ENCODE measurements at regions not wholly inside any gene's neighbourhood (a gene's known extent, or its start where the extent isn't known, plus 50 kb on each side); places are given as distances from the start of the nearest gene placed in this dataset.
"Not testable (repeated sequence)": the region's sequence is repeated elsewhere in the genome, so short reads cannot be mapped to it uniquely, and the experiment has no call there.

DNA sequence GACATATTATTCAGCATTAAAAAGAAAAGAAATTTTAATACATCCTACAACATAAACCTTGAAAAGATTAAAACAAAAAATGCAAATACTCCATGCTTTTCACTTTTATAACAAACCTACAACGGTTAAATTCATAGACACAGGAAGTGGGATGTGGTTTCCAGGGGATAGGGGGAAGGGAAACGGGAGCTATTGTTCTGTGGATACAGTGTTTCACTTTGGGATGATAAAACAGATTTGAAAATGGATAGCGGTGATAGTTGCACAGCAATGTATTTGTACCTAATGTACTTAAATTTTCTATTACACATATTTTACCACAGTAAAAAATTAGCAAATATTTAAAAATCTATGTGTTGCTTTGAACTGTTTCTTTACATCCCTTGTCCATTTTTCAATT, 368.0 kb downstream of the CDY2B start:
- not testable (repeated sequence) for DNase-seq (ENCODE audit: low spot score)

DNA sequence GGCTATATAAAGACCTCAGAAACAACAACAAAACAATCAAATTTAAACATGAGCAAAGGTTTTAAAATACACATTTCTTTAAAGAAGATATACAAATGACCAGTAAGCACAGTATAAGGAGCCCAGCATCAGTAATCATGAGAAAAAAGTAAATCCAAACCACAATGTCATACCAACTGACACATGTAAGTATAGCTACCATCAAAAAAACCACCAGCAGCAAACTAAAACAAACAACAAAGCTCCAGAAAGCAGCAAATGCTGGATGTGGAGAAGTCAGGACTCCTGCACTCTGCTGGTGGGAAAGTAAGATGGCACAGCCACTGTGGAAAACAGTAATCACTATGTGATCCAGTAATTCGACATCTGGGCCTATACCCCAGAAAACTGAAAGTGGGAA, 368.5 kb downstream of the CDY2B start:
- DNase-seq (ENCODE audit: low spot score) = not testable (repeated sequence)

DNA sequence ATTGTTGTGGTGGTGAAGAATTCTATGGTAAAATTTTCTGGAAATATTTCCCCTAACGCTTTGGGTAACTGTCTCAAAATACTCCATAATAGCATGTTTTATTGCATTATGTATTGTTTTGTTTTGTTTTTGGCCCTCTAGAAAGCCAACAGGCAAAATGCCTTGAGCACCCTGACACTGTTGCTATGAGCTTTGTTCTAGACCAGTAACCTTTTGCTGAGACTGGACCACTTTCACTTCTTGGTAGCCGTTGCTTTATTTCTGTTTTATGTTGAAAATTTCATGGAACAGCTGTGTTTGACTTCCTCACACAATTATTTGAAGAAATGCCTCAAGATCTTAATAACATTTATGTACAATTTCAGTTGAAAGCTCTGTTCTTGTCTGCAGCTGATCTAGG, 374.2 kb downstream of the CDY2B start:
- not testable (repeated sequence) for DNase-seq (ENCODE audit: low spot score)

DNA sequence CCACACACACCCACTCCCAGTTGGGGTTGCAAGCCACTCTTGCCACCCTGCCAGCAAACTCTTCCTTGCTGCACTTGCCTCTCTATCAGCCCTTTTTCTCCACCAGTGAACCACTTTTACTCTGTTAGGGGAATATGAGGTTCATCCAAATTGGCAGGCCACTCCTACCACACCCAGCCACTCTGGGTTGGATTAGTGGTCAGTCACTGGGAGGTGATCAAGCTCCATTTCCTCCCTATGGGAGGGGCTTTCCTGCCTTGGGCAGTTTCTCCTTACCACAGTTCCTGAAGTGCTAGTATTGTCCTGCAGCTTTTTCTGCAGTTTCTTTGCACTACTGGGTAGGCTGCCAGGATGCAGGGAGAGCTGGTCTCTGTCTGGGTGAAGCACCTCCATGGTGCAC, 395.3 kb downstream of the CDY2B start:
- DNase-seq (ENCODE audit: low spot score) = not testable (repeated sequence)

DNA sequence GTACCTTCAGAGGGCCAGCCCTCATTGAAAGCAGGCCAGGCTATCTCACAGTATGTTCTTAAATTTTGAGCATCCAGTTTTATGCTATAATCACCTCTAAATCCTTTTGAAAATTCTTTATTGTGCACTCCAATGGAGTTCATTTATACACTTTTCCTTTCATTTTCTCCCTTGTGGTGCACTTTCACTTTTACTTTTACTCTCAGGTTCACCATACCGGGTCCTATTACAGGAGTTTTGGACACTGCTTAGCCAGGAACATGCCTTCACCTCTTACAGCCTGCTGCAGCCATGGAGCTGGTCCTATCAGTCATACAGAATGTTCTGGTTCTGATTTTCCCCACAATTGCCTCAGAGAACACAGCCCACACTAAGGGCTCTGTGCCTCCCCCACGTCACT, 395.9 kb downstream of the CDY2B start:
- DNase-seq (ENCODE audit: low spot score) = not testable (repeated sequence)

DNA sequence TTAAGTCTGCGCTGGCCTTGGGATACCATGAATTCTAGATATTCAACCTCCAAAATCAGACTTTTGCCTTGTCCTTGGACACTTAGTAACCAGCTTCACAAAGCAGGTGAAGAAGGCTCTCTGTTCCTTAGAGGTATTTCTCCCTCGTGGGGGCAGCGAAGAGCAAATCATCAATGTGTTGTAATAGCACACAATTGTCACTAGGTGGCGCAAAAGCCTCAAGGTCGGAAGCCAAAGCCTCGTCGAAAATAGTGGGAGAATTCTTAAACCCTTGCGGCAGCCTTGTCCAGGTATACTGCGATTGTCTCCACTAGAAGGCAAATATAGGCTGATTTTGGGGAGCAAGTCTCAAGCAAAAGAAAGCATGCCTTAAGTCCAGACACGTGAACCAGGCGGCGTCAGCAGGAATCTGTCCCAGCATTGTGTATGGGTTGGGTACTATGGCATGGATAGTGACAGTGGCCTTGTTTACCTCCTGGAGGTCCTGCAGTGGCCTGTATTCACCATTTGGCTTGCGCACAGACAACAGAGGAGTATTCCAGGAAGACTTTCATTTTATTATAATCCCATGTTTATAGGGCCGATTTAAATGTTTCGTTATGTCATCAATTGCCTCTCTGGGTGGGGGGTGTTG, 398.5 kb downstream of the CDY2B start:
- not testable (repeated sequence) for DNase-seq (ENCODE audit: low spot score)

DNA sequence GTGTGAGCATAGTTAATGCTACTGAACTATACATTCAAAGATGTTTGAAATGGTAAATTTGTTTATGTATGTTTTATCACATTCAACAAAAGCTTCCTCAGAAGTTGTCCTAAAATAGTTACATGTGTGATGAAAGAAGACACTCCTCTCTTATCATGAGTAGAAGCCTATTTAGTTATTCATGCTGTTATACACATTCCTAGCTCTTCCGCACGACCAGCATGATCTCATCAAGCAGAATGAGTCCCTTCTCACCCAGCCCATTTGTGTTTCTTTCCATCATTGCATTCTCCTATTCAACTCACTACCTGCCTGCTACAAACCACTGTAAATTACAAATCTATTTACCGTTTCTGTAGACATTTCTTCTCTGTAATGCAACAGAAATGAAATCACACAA, 408.0 kb downstream of the CDY2B start:
- DNase-seq (ENCODE audit: low spot score) = not testable (repeated sequence)

DNA sequence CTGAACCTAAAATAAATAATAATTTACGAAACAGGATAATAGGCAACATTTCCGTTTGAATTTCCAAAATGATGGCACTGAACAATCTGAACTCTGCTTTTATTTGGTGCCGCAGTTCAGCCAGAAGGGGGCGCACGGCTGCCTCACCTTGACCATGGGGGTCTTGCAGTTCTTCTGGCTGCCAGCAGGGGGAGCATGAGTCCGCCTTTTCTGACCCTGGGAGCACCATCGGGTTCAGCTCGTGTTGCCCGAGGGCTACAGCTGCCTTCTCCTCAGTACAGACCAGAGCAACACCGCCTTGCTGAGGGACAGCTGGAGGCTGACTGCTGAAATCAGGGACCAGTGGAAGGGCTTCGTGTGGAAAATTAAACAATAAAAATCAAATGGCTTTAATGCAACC, 420.3 kb downstream of the CDY2B start:
- DNase-seq (ENCODE audit: low spot score) = not testable (repeated sequence)

DNA sequence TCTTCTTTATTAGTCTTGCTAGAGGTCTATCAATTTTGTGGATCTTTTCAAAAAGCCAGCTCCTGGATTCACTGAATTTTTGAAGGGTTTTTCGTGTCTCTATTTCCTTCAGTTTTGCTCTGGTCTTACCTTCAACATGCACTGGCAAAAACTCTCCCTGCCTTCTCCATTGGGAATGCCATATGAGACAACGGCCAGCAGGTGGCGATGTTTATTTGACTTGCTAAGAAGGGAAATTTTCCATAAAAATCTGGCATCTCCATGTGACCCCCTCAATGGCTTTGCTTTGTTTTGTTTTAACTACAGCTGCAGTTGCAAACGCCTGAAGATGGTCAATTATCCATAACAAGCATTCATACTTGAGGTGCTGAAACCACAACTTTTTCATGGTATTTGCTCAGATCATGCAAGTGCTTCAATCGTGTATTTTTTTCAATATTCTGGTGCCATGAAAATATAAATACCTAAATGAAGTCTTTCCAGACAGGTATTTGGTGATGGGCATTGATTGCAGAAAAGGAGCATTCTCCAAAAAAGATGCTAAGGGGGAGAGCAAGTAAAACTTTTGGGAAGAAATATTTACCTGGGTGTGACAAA, 449.4 kb downstream of the CDY2B start:
- DNase-seq (ENCODE audit: low spot score) = peak; percentile 33

DNA sequence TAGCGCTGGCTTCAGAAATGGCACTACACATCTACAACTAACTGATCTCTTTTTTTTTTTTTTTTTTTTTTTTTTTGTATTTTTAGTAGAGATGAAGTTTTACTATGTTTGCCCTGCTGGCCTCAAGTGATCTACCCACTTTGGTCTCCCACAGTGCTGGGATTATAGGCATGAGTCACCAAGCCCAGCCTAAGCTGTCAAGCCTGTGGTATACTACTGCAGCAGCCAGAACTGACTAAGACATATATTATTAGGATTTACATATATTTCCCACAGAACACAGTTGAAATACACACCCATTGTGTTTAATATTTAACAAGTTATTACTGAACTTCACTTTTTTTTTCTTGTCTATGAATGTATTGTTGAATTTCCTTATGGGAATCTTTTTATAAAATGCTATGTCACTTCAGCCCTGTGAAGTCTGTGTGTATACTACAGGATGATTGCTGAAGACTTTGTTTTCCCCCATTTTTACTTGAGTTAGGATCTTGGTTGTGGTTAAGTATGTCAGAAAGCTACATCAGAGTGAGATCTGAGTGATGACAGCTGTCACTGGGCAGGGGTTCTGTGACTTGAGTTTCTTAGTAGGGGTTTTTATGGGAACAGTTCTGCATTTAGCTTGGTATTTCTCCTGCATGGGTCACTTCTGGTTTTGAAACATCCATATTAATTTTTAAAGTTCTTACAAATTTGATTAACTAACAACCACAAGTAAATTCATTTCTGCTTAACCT, 481.5 kb downstream of the CDY2B start:
- peak; percentile 86 for DNase-seq (ENCODE audit: low spot score)

DNA sequence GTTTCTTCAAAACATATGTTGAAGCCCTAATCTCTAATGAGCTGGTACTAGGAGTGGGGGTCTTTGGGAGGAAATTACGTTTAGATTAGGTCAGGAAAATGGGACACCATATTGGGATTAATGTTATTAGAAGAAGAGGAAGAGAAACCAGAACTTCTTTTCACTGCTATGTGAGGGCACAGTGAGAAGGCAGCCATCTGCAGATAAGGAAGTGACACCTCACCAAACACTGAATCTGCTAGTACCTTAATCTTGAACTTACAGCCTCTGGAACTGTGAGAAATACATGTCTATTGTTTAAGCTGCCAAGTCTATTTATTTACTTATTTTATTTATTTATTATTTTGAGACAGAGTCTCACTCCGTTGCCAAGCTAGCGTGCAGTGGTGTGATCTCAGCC, 482.4 kb downstream of the CDY2B start:
- no peak for DNase-seq (ENCODE audit: low spot score)

DNA sequence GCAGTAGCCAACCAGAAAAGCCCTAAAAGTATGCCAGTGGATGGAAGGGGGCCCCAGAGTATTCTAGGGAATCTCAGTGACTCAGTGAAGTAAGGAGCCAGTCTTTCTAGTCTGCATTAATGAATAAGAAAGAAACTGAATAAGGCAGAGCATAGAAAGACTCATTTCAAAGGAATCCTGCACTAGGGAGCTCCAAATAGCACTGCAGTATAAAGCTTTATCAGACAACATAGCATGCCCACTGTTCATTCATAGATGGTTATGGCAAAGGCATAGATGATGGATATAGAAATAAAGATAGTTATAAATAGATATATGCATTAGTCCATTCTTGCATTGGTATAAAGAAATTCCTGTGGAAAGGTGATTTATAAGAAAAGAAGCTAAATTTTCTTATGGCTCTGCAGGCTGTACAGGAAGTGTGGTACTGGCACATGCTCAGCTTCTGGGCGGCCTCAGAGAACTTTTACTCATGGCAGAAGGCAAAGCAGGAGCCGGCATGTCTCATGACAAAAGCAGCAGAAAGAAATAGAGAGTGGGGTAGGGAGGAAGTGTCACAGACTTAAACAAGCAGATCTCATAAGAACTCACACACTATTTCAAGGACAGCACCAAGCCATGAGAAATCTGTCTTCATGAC, 498.5 kb downstream of the CDY2B start:
- DNase-seq (ENCODE audit: low spot score) = no peak

DNA sequence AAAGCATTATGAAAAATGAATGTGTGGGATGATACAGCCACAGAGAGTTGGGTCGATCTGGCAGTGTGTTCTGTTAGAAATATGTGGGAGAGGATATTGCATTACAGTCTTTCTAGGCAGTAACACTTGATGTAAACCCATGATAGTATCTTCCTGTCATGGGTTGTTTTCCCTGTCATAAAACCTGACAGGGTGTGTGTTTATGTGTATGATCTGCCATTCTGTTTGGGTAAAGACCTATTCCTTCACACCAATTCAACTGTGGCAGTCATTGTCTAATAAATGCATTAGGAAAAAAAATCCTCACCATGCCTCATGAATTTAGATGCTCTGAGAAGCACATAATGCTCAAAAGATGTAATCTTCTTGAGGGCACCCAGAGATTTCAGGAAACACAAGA, 501.7 kb downstream of the CDY2B start:
- DNase-seq (ENCODE audit: low spot score) = no peak

DNA sequence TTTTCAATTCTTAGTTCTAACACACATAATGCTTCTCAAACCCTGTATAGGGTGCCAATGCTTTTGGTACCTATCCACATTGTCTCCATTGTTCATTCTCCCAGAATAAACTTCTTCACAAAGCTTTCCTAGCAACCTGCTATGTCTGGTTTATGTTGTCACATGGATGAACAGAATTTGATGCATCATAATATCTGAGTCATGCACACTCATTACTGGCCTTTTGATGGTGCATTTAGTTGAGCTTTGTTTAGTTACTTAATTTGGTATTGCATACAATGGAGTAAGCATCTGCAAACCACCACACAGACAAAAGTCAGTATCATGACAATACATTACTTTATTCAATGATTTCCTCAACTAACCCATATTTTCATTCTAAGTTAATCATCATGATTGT, 511.6 kb downstream of the CDY2B start:
- DNase-seq (ENCODE audit: low spot score) = no peak

DNA sequence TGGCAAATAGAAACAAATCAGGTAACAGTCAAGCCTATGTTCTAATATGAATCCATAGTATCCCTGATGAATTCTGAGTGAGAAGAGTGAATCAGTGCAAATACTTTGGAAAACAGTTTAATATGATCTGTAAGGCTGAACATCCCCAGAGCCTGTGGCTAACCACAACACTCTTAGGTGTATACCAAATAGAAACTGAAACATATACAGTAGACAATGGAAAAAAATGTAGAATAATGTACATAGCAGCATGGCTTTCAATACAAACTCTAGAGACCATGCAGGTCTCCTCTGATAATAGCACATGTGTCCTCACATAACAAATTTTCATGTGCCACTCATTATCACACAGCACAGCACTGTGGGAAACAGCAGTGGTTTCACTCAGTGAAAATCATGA, 513.6 kb downstream of the CDY2B start:
- DNase-seq (ENCODE audit: low spot score) = no peak

DNA sequence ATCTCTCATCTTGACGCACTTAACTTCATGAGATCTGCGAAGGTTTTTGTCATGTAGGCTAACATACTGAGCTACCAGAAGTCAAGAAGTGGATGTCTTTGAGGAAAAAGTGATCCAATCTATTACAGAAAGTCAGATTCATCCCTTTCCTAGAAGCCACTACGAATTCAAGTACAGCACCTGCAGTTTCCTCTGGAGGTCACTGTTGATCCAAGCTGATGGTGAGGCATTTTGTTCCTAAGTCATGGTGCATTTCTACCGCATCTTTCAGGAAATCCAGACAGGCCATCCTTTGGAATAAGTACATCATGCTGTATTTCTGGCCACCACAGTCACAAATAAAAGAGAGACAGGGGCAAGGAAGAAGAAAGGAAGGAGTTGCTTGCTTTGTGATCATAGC, 541.0 kb downstream of the CDY2B start:
- peak; percentile 3 for DNase-seq (ENCODE audit: low spot score)

DNA sequence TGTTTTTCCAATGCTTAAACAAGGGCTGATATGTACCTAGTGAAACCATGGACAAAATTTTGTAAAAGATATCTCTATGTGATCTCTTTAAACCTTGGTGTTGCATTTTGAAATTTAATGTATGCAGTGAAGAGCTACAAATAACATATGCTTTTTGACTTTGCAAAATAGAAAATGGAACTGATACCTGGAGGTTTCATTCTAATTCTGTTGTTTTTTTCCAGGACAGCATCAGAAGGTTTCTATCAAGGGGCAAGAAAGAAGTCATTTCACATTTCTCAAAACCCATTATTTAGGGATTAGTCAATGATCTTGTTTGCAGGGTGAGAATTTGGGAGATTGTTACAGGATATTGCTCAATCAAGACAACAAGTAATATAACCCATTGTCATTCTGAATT, 549.3 kb downstream of the CDY2B start:
- DNase-seq (ENCODE audit: low spot score) = no peak

DNA sequence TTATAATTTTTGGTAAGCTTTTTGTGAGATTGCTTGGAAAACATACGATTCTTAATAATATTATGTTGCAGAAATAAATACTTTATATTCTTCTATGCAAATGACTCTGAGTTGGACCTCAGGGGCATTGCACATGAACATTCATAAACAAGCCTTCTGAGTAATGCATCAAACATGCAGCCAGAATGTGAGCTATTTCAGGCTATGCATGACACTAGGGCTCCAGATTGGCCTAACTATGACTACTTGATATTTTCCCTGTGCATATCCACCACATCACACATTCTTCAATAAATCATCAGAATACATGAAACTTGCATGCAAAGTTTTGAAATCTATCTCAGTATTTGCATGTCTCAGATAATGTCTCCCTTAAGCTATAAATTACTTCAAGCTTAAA, 560.1 kb downstream of the CDY2B start:
- DNase-seq (ENCODE audit: low spot score) = peak; percentile 48

DNA sequence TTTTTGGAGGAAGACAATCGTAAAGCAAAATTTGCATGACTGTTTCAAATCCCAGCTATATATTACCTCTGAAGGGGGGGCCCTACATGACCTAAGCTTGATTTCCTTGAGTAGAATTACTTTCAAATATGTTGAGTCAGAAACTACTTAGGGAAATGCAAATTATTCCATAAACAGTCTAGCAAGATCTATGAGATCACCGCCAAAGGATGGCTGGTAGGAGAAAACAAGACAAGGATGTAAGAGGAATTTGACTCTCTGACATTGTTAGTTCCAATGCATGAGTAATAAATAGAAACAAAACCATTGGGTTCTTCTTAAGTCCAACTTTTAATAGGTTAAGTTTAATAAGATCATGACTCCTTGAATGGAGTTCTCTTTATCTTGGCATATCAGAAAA, 561.4 kb downstream of the CDY2B start:
- peak; percentile 34 for DNase-seq (ENCODE audit: low spot score)

DNA sequence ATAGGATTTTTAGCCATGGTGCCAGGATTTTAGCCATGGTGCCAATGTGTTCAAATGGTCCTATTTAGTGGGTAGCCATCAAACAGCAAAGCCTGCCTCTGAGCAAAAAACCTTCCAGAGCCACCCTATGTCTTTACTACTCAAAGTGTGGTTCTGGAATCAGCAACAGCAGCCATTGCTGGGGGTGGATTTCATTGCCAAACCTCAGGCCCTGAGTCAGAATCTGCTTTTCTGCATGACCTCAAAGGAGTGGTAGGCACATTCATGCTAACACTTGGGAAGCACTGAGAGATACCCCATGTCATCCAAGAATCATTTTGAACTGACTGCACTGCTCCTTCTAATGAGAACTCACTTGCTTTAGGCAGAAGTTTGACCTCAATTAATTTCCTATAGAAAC, 603.0 kb downstream of the CDY2B start:
- no peak for DNase-seq (ENCODE audit: low spot score)

DNA sequence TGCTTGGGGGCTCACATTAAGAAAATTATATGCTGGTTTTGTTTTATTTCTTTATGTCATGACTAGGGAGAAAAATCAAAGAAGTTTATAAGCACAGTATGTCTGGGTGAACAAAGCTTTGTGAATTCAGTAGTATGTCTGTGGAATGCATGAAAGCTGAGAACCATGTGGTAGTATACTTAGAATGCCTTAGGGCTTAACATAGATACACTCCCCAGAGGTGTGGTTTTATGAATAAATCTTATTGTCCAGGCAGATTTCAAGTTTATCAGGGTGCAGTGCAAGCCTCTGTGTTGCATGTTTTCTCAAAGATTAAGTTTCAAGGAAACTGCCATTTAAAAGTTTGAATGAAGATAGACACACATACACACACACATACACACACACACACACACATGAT, 620.5 kb downstream of the CDY2B start:
- DNase-seq (ENCODE audit: low spot score) = no peak

DNA sequence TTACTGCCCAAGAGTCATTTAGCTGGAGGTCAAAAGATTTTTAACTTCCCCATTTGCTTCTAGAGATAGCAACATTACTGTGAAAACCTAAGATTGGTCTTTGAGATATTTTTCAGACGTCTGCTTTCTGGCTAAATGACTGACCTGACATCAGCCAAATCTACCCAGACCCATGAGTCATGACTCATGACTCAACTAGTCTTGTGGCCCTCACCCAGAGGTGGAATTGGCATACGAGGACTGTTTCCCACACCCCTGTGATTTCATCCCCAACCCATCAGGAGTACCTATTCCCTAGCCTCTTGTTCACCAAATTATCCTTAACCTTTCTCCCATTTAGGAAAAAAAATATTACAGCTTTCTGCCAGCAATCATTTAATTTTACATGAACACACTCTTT, 641.6 kb downstream of the CDY2B start:
- DNase-seq (ENCODE audit: low spot score) = peak; percentile 5

DNA sequence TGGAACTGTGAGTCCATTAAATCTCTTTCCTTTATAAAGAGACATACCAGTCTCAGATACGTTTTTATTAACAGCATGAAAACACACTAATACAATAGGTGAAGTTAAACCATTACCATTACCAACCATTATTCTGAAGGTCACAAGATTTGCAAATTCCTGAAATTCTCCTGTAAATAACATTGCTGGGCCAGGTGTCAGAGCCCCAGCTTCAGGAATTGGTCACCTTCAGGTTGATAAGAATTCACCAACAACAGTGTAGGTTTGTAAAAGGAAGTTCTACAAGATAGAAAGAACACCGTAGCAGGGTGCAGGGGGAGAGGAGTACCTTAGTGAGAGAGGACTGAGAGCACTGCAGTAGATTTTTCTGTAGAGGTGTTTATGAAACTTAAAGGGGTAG, 644.3 kb downstream of the CDY2B start:
- no peak for DNase-seq (ENCODE audit: low spot score)

Measured in H4 (cell line).